Mesenchymal stem cell (in vitro differentiated cells and primary cell): ENCODE measurements at regions not wholly inside any gene's neighbourhood (a gene's known extent, or its start where the extent isn't known, plus 50 kb on each side); places are given as distances from the start of the nearest gene placed in this dataset.
A peak's percentile ranks its signal among the peaks of the same experiment; 100 is the strongest.

Experiments used
- DNase-seq: peaks from one replicate; pipeline ENCODE4 v3.0.0-alpha.2; 2013
- H2AFZ ChIP-seq: one replicate; pipeline ENCODE4 v1.6.1; 2013; ENCODE audit warnings: low read depth, mild to moderate bottlenecking, control low read depth, inconsistent platforms, low read length, moderate library complexity
- H2AK5ac ChIP-seq: 2 replicates; pipeline ENCODE4 v1.6.1; 2013; ENCODE audit warnings: low read length, moderate library complexity, mild to moderate bottlenecking, inconsistent platforms; ENCODE audit not compliant: severe bottlenecking
- H2BK120ac ChIP-seq: one replicate; pipeline ENCODE4 v1.6.1; 2013; ENCODE audit warnings: low read depth, mild to moderate bottlenecking, inconsistent platforms, low read length, moderate library complexity
- H2BK12ac ChIP-seq, 2 experiments: one replicate each; pipeline ENCODE4 v1.6.1; 2013; ENCODE audit warnings: inconsistent platforms in 2 of 2, low read length in 2 of 2, mild to moderate bottlenecking in 2 of 2, moderate library complexity in 2 of 2, control low read depth in 1 of 2
- H2BK15ac ChIP-seq: one replicate; pipeline ENCODE4 v1.6.1; 2013; ENCODE audit warnings: mild to moderate bottlenecking, low read depth, inconsistent platforms; ENCODE audit not compliant: poor library complexity, severe bottlenecking
- H2BK5ac ChIP-seq: 2 replicates; pipeline ENCODE4 v1.6.1; 2013; ENCODE audit warnings: low read depth, mild to moderate bottlenecking, low read length, control low read depth, inconsistent platforms; ENCODE audit not compliant: poor library complexity, severe bottlenecking
- H3K14ac ChIP-seq, 2 experiments: one replicate each; pipeline ENCODE4 v1.6.1; 2013; ENCODE audit warnings: inconsistent platforms in 2 of 2, low read length in 2 of 2, control low read depth in 1 of 2, mild to moderate bottlenecking in 1 of 2, moderate library complexity in 1 of 2
- H3K18ac ChIP-seq, 2 experiments: one replicate each; pipeline ENCODE4 v1.6.1; 2013; ENCODE audit warnings: inconsistent platforms in 2 of 2, low read length in 2 of 2, control low read depth in 1 of 2, low read depth in 1 of 2, mild to moderate bottlenecking in 1 of 2
- H3K23ac ChIP-seq, 2 experiments: one replicate each; pipeline ENCODE4 v1.6.1; 2013; ENCODE audit warnings: inconsistent platforms in 2 of 2, low read length in 2 of 2, mild to moderate bottlenecking in 2 of 2, moderate library complexity in 2 of 2, control low read depth in 1 of 2
- H3K27ac ChIP-seq: 2 replicates; pipeline ENCODE4 v1.5.1; 2013; ENCODE audit warnings: mild to moderate bottlenecking, moderate library complexity, low read length, control low read depth, inconsistent platforms; ENCODE audit not compliant: poor library complexity, severe bottlenecking
- H3K27me3 ChIP-seq, 2 experiments: 2 replicates each; pipeline versions ENCODE4 v1.6.1 to v1.7.0; 2013; ENCODE audit warnings: low read length in 2 of 2, mild to moderate bottlenecking in 2 of 2, moderate library complexity in 2 of 2, control low read depth in 1 of 2, inconsistent platforms in 1 of 2; ENCODE audit not compliant: control insufficient read depth in 1 of 2, insufficient read depth in 1 of 2
- H3K36me3 ChIP-seq, 2 experiments: 2 replicates each; pipeline versions ENCODE4 v1.6.1 to v1.7.0; 2013; ENCODE audit warnings: low read length in 2 of 2, control low read depth in 1 of 2, inconsistent platforms in 1 of 2, low read depth in 1 of 2, mild to moderate bottlenecking in 1 of 2; ENCODE audit not compliant: insufficient read depth in 2 of 2, control insufficient read depth in 1 of 2
- H3K4ac ChIP-seq, 2 experiments: one replicate each; pipeline ENCODE4 v1.6.1; 2013; ENCODE audit warnings: inconsistent platforms in 2 of 2, low read length in 2 of 2, mild to moderate bottlenecking in 2 of 2, moderate library complexity in 2 of 2, control low read depth in 1 of 2, low read depth in 1 of 2
- H3K4me1 ChIP-seq: 2 replicates; pipeline ENCODE4 v1.6.1; 2013; ENCODE audit warnings: low read depth, low read length, control low read depth; ENCODE audit not compliant: control insufficient read depth, insufficient read depth
- H3K4me2 ChIP-seq: 2 replicates; pipeline ENCODE4 v1.6.1; 2013; ENCODE audit warnings: low read length, mild to moderate bottlenecking, inconsistent platforms; ENCODE audit not compliant: poor library complexity, severe bottlenecking
- H3K4me3 ChIP-seq, 2 experiments: 2 replicates each; pipeline versions ENCODE4 v1.5.1 to v1.7.0; 2013; ENCODE audit warnings: low read length in 2 of 2, mild to moderate bottlenecking in 2 of 2, control low read depth in 1 of 2, low read depth in 1 of 2; ENCODE audit not compliant: insufficient read depth in 1 of 2
- H3K79me1 ChIP-seq: replicated peaks from 2 replicates; pipeline ENCODE4 v1.6.1; 2013; ENCODE audit warnings: mild to moderate bottlenecking, control low read depth, low read length, inconsistent platforms; ENCODE audit not compliant: poor library complexity, severe bottlenecking
- H3K9ac ChIP-seq: 2 replicates; pipeline ENCODE4 v1.7.0; 2013; ENCODE audit warnings: mild to moderate bottlenecking, low read length, moderate library complexity
- H3K9me3 ChIP-seq: 2 replicates; pipeline ENCODE4 v1.7.0; 2013; ENCODE audit warnings: mild to moderate bottlenecking, low read length; ENCODE audit not compliant: control insufficient read depth
- H4K8ac ChIP-seq: one replicate; pipeline ENCODE4 v1.6.1; 2013; ENCODE audit warnings: inconsistent platforms, mild to moderate bottlenecking, low read length, moderate library complexity
- H4K91ac ChIP-seq: one replicate; pipeline ENCODE4 v1.6.1; 2013; ENCODE audit warnings: mild to moderate bottlenecking, low read length, inconsistent platforms
- WGBS: methylation state at CpG from one replicate; pipeline ENCODE4 v1.1.7; 2013; ENCODE audit warnings: mixed read lengths; 5-methylcytosine and 5-hydroxymethylcytosine counted together

DNA sequence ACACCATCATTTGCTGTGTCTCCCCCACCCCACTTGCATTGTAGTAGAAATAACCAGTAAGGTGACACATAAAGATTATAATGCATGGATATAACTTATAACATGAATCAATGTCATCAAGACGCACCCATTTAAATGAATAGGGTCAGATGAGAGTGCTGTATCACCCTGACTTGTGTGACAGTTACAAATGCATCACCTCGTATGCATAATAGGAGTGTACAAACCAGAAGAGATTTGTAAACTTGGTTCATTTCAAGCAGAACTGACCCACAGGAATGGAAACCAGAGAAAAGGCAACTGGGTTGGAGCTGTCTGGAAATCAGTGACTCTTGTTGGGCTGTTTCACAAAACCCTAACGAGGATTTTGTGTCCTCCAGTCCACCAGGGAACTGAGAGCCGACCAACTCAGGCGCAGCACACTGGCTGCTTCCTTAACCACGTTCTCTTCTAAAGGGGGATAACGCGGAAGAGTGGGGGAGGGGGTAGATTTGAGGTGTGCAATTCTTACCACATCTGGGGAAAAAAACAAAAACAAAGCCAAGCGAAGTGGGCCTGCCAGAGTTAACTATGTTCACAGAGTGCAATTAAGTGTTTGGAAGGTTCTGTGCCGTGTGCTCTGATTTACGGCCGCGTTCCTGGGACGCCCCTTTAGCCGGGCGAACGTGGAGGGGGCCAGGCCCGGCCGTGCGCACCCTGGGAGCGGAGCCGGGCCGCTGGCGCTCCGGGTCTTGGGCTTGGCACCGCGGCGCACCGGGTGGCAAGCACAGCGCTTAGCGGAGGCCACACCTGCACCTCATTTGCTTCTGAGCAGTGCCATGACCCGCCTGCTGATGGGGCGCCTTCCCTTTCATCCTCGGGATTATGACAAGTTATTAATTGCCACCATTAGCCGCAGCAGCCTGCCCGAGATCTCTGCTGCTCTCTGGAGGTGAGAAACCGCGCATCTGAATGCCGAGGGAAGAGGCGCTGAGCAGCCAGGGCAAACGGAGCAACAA, 248.8 kb upstream of the FOXD3 start:
- Histone ChIP-seq H3K4me2 (peak overlapping the region; percentile 81), H3K9ac (no peak overlapping the region), H3K27me3 (peaks cover 0 to 59% of the 10 kb centered on the region in 2 experiments), H2BK15ac (peak overlapping the region; percentile 40), H2AFZ (no peak overlapping the region), H3K4me1 (peaks cover 8% of the 10 kb centered on the region), H4K8ac (no peak overlapping the region), H3K23ac (no peak overlapping the region), H3K14ac (no peak overlapping the region), H3K18ac (no peak overlapping the region), H2BK120ac (no peak overlapping the region), H2BK12ac (no peak overlapping the region), H2AK5ac (no peak overlapping the region), H3K4ac (no peak overlapping the region), H3K27ac (no peak overlapping the region), H3K36me3 (no peaks in the 10 kb centered on the region), H4K91ac (no peak overlapping the region), H3K9me3 (peaks cover 12% of the 10 kb centered on the region), H3K4me3 (peak overlapping the region; percentile 57 to 58), H2BK5ac (no peak overlapping the region), H3K79me1 (no peaks in the 10 kb centered on the region)
- DNase-seq, result no peak
- 35% methylated on average over 38 of the region's 41 CpGs for WGBS

GRCh38 chr1:63074321-63074720, 248.0 kb upstream of the FOXD3 start:
- no peak for DNase-seq
- WGBS, result 46% methylated on average over 15 of the region's 15 CpGs
- Histone ChIP-seq H2BK12ac (no peak overlapping the region), H3K23ac (no peak overlapping the region), H4K8ac (no peak overlapping the region), H4K91ac (no peak overlapping the region), H3K4me3 (peak overlapping the region; percentile 57 to 58), H3K36me3 (no peaks in the 10 kb centered on the region), H3K4me2 (peak overlapping the region; percentile 81), H3K79me1 (no peaks in the 10 kb centered on the region), H2AK5ac (no peak overlapping the region), H3K4ac (no peak overlapping the region), H2BK120ac (no peak overlapping the region), H2BK15ac (no peak overlapping the region), H3K27ac (no peak overlapping the region), H3K9me3 (peaks cover 12% of the 10 kb centered on the region), H2AFZ (no peak overlapping the region), H3K4me1 (peaks cover 8% of the 10 kb centered on the region), H3K14ac (no peak overlapping the region), H2BK5ac (no peak overlapping the region), H3K18ac (no peak overlapping the region), H3K9ac (no peak overlapping the region), H3K27me3 (peaks cover 0 to 59% of the 10 kb centered on the region in 2 experiments)

DNA sequence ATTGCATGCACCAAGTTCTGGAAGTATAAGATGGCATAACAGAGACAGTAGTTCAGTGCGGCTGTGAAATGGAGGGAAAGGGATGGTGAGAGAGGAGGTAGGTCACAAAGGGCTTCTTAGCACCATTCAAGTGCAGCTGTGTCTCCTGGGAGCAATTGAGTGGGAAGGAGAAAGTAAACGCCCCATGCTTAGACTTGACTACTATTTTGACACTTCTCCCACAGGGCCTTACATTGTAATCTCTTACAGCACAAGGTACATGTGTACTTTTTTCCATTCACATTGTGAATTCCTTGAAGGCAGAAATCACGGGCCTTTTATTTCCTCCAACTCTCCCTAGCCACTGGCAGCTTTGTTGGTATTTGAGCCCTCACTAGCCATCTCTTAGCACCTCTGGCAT, 239.6 kb upstream of the FOXD3 start:
- no peak for DNase-seq
- Histone ChIP-seq H2AK5ac (no peak overlapping the region), H2BK5ac (no peak overlapping the region), H4K91ac (no peak overlapping the region), H3K9ac (no peak overlapping the region), H2AFZ (no peak overlapping the region), H3K9me3 (no peaks in the 10 kb centered on the region), H3K4me2 (no peak overlapping the region), H2BK15ac (no peak overlapping the region), H3K27me3 (peaks cover 0 to 18% of the 10 kb centered on the region in 2 experiments), H3K36me3 (no peaks in the 10 kb centered on the region), H3K23ac (no peak overlapping the region), H3K27ac (no peak overlapping the region), H2BK120ac (no peak overlapping the region), H3K18ac (no peak overlapping the region), H4K8ac (no peak overlapping the region), H3K4ac (no peak overlapping the region), H2BK12ac (no peak overlapping the region), H3K4me3 (no peak overlapping the region), H3K14ac (no peak overlapping the region), H3K4me1 (no peaks in the 10 kb centered on the region), H3K79me1 (no peaks in the 10 kb centered on the region)
- 74% methylated on average over 3 of the region's 3 CpGs for WGBS

DNA sequence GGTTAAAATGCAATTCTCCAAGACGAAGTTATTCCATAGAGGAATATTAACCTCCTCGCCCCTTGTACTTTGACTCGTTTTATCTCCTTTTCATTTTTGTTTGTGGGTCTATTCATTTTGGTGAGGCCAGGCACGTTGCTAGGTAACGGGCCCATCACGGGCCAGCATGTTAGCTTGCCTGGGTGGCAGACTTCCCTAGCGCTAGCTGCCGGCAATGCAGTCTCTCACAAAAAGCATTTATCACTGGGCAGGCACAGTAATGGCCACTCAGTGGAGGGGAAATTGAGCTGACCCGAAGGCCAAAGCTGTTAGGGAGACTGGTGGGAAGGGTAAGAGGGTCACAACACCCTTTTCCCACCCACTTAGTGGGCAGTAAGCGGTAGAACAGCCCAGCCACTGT, 234.4 kb upstream of the FOXD3 start:
- no peak for DNase-seq
- no peak overlapping the region for H2AK5ac ChIP-seq
- WGBS, result 44% methylated on average over 9 of the region's 10 CpGs
- H3K4me1 ChIP-seq, result peaks cover 2% of the 10 kb centered on the region
- H2BK5ac ChIP-seq, result no peak overlapping the region
- no peaks in the 10 kb centered on the region for H3K9me3 ChIP-seq
- H4K91ac ChIP-seq, result no peak overlapping the region
- no peak overlapping the region for H2BK120ac ChIP-seq
- no peak overlapping the region for H2BK12ac ChIP-seq
- H3K9ac ChIP-seq, result no peak overlapping the region
- H3K27me3 ChIP-seq, result peaks cover 0 to 18% of the 10 kb centered on the region in 2 experiments
- H3K14ac ChIP-seq, result no peak overlapping the region
- no peak overlapping the region for H3K4ac ChIP-seq
- H3K4me3 ChIP-seq, result no peak overlapping the region
- H3K4me2 ChIP-seq, result no peak overlapping the region
- no peak overlapping the region for H4K8ac ChIP-seq
- no peak overlapping the region for H3K23ac ChIP-seq
- no peak overlapping the region for H3K27ac ChIP-seq
- no peaks in the 10 kb centered on the region for H3K79me1 ChIP-seq
- H3K18ac ChIP-seq, result no peak overlapping the region
- H3K36me3 ChIP-seq, result no peaks in the 10 kb centered on the region
- no peak overlapping the region for H2AFZ ChIP-seq
- no peak overlapping the region for H2BK15ac ChIP-seq
